A549 (cell line): ENCODE measurements at regions not wholly inside any gene's neighbourhood (a gene's known extent, or its start where the extent isn't known, plus 50 kb on each side); places are given as distances from the start of the nearest gene placed in this dataset.

Experiments used
- ATAC-seq, 2 experiments: fragments of 200-7000 bp in 1 of 2; fragments of >200 bp in 1 of 2; cut with Nextera tagmentation in 1 of 2; cut with Tn5 transposase in 1 of 2; 3 replicates each; pipeline versions ENCODE4 v1.8.0 to v1.9.1; 2018 to 2020; ENCODE audit warnings: mild to moderate bottlenecking in 1 of 2, moderate library complexity in 1 of 2
- CTCF ChIA-PET: fragments of 300-600 bp; sonication (Branson Sonifier 250); formaldehyde crosslinking; extraction: SDS; loops from one replicate; lab custom pipeline; 2021; ENCODE audit warnings: antibody characterized with exemption, inconsistent platforms; lab: Yijun Ruan, JAX
- POLR2A ChIA-PET: fragments of 350-600 bp; formaldehyde crosslinking; extraction: SDS; loops from one replicate; lab custom pipeline; 2021; ENCODE audit warnings: antibody characterized with exemption, inconsistent platforms; lab: Yijun Ruan, JAX
- DNase-seq, 2 experiments: peaks; one replicate each; pipeline versions ENCODE4 v3.0.0 to v3.0.0-alpha.2; 2011 to 2016; ENCODE audit warnings: low read depth in 1 of 2, low spot score in 1 of 2
- FAIRE-seq: peaks from 2 replicates; lab custom pipeline; 2011; peaks lifted over from hg19 to GRCh38; lab: Jason Lieb, UNC
- H3K27ac ChIP-seq, 2 experiments: fragments of >200 bp; sonication (Bioruptor Twin); formaldehyde crosslinking; 3 replicates each; pipeline ENCODE4 v1.5.1; 2016 to 2017
- H3K4me1 ChIP-seq: fragments of >200 bp; sonication (Bioruptor Twin); formaldehyde crosslinking; 3 replicates; pipeline ENCODE4 v1.6.1; 2016
- H3K4me2 ChIP-seq: fragments of >200 bp; sonication (Bioruptor Twin); formaldehyde crosslinking; 3 replicates; pipeline ENCODE4 v1.6.1; 2016
- H3K4me3 ChIP-seq: fragments of >200 bp; sonication (Bioruptor Twin); formaldehyde crosslinking; 3 replicates; pipeline ENCODE4 v1.5.1; 2016
- H3K9me3 ChIP-seq: fragments of >200 bp; sonication (Bioruptor Twin); formaldehyde crosslinking; 3 replicates; pipeline ENCODE4 v1.6.1; 2016
- BHLHE40 ChIP-seq: IDR thresholded peaks from 2 replicates; pipeline ENCODE4 v1.6.1; 2012; ENCODE audit warnings: low read depth, low read length, inconsistent platforms
- EHMT2 ChIP-seq: fragments of 200-600 bp; sonication (generic); IDR thresholded peaks from 2 replicates; pipeline ENCODE4 v1.6.1; 2016; ENCODE audit warnings: antibody characterized with exemption, low read depth, mild to moderate bottlenecking, moderate library complexity
- EP300 ChIP-seq, 2 experiments: fragments of >200 bp; sonication (Bioruptor Twin); formaldehyde crosslinking; IDR thresholded peaks; 2 replicates in 1 of 2; 3 replicates in 1 of 2; pipeline ENCODE4 v1.6.1; 2016 to 2017
- ESRRA ChIP-seq: fragments of 150-350 bp; IDR thresholded peaks from 2 replicates; pipeline ENCODE4 v1.6.1; 2014; ENCODE audit warnings: mild to moderate bottlenecking, low read length, borderline replicate concordance
- FOSB ChIP-seq: fragments of 250-450 bp; sonication (Bioruptor Pico); IDR thresholded peaks from 2 replicates; pipeline ENCODE4 v1.5.0; 2020; ENCODE audit warnings: mild to moderate bottlenecking, moderate library complexity
- FOXS1 ChIP-seq: fragments of 250-450 bp; sonication (Bioruptor Pico); IDR thresholded peaks from 2 replicates; pipeline ENCODE4 v1.5.0; 2020; ENCODE audit warnings: mild to moderate bottlenecking, moderate library complexity
- GATA3 ChIP-seq: IDR thresholded peaks from 2 replicates; pipeline ENCODE4 v1.6.1; 2012; ENCODE audit warnings: borderline replicate concordance
- HEYL ChIP-seq: fragments of 250-450 bp; sonication (Bioruptor Pico); IDR thresholded peaks from 2 replicates; pipeline ENCODE4 v1.8.0; 2021; ENCODE audit warnings: mild to moderate bottlenecking, moderate library complexity
- HOXB5 ChIP-seq: fragments of 250-450 bp; sonication (Bioruptor Pico); IDR thresholded peaks from 2 replicates; pipeline ENCODE4 v1.5.0; 2020; ENCODE audit warnings: mild to moderate bottlenecking, moderate library complexity
- JUN ChIP-seq, 2 experiments: fragments of >200 bp; sonication (Bioruptor Twin); formaldehyde crosslinking; IDR thresholded peaks; 2 replicates in 1 of 2; 3 replicates in 1 of 2; pipeline ENCODE4 v1.6.1; 2016 to 2017
- MAFK ChIP-seq: fragments of 450-650 bp; IDR thresholded peaks from 2 replicates; pipeline ENCODE4 v1.6.1; 2014; ENCODE audit not compliant: partially characterized antibody
- MAZ ChIP-seq: fragments of 150-350 bp; IDR thresholded peaks from 2 replicates; pipeline ENCODE4 v1.6.1; 2014; ENCODE audit warnings: antibody characterized with exemption, low read depth, low read length, borderline replicate concordance
- RAD21 ChIP-seq, 2 experiments: fragments of >200 bp in 1 of 2; sonication (Bioruptor Twin) in 1 of 2; formaldehyde crosslinking in 1 of 2; IDR thresholded peaks in 1 of 2; conservative IDR thresholded peaks in 1 of 2; 2 replicates in 1 of 2; 3 replicates in 1 of 2; pipeline ENCODE4 v1.6.1; 2012 to 2018; ENCODE audit warnings: inconsistent platforms in 1 of 2
- REST ChIP-seq: fragments of 200-600 bp; sonication (generic); IDR thresholded peaks from 2 replicates; pipeline ENCODE4 v1.6.1; 2016; ENCODE audit warnings: antibody characterized with exemption, mild to moderate bottlenecking, moderate library complexity
- TFCP2L1 ChIP-seq: fragments of 250-450 bp; sonication (Bioruptor Pico); IDR thresholded peaks from 2 replicates; pipeline ENCODE4 v1.5.0; 2021; ENCODE audit warnings: mild to moderate bottlenecking
- ZFP36 ChIP-seq: fragments of 450-650 bp; IDR thresholded peaks from 2 replicates; pipeline ENCODE4 v1.6.1; 2014; ENCODE audit warnings: borderline replicate concordance; ENCODE audit not compliant: partially characterized antibody
- ZNF302 ChIP-seq: fragments of 250-450 bp; sonication (Bioruptor Pico); IDR thresholded peaks from 2 replicates; pipeline ENCODE4 v1.9.0; 2021; ENCODE audit warnings: inconsistent platforms, mild to moderate bottlenecking, moderate library complexity
- ZSCAN20 ChIP-seq: fragments of 250-450 bp; sonication (Bioruptor Pico); IDR thresholded peaks from 2 replicates; pipeline ENCODE4 v1.8.0; 2022; ENCODE audit warnings: mild to moderate bottlenecking, moderate library complexity
- WGBS: methylation state at CpG from one replicate; pipeline ENCODE4 v1.1.6; 2017; ENCODE audit errors: missing lambda C conversion rate; 5-methylcytosine and 5-hydroxymethylcytosine counted together

GRCh38 chr2:171247741-171248662, 87.3 kb upstream of the TLK1 start:
- no peaks in the 10 kb centered on the region for H3K4me1 ChIP-seq
- H3K27ac ChIP-seq = no peak overlapping the region
- 79% methylated on average over 8 of the region's 8 CpGs for whole genome bisulfite sequencing
- ChIA-PET POLR2A (no interaction called here), CTCF (interaction anchor here (0.7 to 0.8 kb wide), 2 partner anchors 10 to 11 kb away, joined by 3 read pairs; no protein-coding TSS in a partner anchor)
- DNase-seq (no peak), FAIRE-seq (no peak), ATAC-seq (no peak)
- TF ChIP-seq MAFK (peak; percentile 55), GATA3 (no peak)
- H3K4me2 ChIP-seq = no peak overlapping the region
- H3K9me3 ChIP-seq = peaks cover 15% of the 10 kb centered on the region
- no peak overlapping the region for H3K4me3 ChIP-seq

DNA sequence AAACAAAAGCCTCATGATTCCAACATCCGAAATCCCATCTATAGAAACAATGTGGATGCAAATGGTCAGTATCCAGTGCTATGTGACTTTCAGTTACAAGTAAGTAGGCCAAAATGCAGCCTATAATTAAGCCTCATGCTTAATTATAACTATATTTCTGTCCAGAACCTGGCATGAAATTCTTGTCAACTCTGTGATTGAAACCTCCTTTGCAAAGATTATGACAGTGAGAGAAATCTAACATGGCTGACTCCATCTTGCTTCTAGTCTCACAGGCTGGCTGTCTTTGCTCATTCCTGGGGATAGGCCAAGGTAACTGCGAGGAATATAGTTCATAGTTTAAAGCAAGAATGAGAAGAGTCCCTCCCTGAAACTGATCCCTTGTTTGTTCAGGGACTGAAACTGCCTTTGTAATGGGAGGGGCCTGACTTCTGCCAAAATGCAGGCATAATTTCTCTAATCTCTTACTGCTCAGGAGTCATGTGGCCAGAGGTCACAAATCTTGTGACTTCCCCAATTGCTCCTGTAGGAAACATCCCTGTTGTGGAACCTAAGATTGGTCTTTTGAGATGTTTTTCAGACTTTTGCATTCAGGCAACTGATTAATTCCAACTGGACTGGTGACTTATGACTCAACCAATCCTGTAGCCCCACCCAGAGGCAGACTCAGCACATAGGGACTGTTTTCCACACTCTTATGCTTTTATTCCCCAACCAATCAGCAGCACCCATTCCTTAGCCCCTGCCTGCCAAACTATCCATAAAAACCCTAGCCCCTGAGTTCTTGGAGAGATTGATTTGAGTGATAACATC, 84.5 kb upstream of the TLK1 start:
- TF ChIP-seq FOSB = no peak
- no peak for TF ChIP-seq MAZ
- TF ChIP-seq EP300 (IDR thresholded peaks at IDR 0.05) = no peak
- no peak; a peak in 1 of 5 replicates for TF ChIP-seq RAD21 (conservative IDR thresholded peaks at IDR 0.05 in 1 of 2, IDR thresholded peaks at IDR 0.05 in 1 of 2)
- no peak for TF ChIP-seq EHMT2
- TF ChIP-seq ESRRA = no peak
- TF ChIP-seq ZSCAN20 = 0 out of 2 replicates have a peak, but pooled peaks have one; percentile 38
- TF ChIP-seq HOXB5 (CRISPR knock-in tag) = peak; percentile 60; the same call in 1 of the 2 replicates
- peak; percentile 60; the same call in 1 of the 2 replicates for TF ChIP-seq HEYL (CRISPR knock-in tag)
- no peak for TF ChIP-seq REST
- no peak for TF ChIP-seq JUN (IDR thresholded peaks at IDR 0.05)
- TF ChIP-seq FOXS1 (CRISPR knock-in tag) = no peak
- TF ChIP-seq ZFP36 = no peak
- TF ChIP-seq ZNF302 = no peak
- TF ChIP-seq BHLHE40 = no peak
- no peak for TF ChIP-seq TFCP2L1
- Histone ChIP-seq H3K4me3 (no peak overlapping the region), H3K9me3 (peaks cover 15% of the 10 kb centered on the region), H3K4me1 (no peaks in the 10 kb centered on the region), H3K27ac (peak overlapping the region; percentile 46 to 49), H3K4me2 (no peak overlapping the region)
- ATAC-seq (peak in 1 of 2 experiments; percentile 38; a peak in 2 of 6 replicates), DNase-seq (peak in 1 of 2 experiments; percentile 52), FAIRE-seq (no peak)
- ChIA-PET POLR2A (interaction anchor here (0.5 kb wide), 1 partner anchor 65 kb away, joined by 8 read pairs; no protein-coding TSS in a partner anchor), CTCF (interaction anchor here (0.7 kb wide), 1 partner anchor 171 kb away, joined by 4 read pairs; no protein-coding TSS in a partner anchor)
- 76% methylated on average over 2 of the region's 2 CpGs for WGBS
